IMR-90 (cell line): ENCODE measurements at regions not wholly inside any gene's neighbourhood (a gene's known extent, or its start where the extent isn't known, plus 50 kb on each side); places are given as distances from the start of the nearest gene placed in this dataset.

Experiments used
- ATAC-seq: fragments of 200-7000 bp; cut with Tn5 transposase; 2 replicates; pipeline ENCODE4 v1.9.1; 2020; ENCODE audit warnings: low read depth, mild to moderate bottlenecking, moderate library complexity
- BruUV-seq: library from RNA; stranded (reverse); fragments of 400-500 nt; replicated peaks from 2 replicates; lab custom pipeline; 2021; lab: Mats Ljungman, UMichigan
- CTCF ChIA-PET: fragments of 300-600 bp; formaldehyde crosslinking; extraction: SDS; loops from one replicate; lab custom pipeline; 2021; ENCODE audit warnings: antibody characterized with exemption; lab: Yijun Ruan, JAX
- POLR2A ChIA-PET: fragments of 300-600 bp; sonication (Branson Sonifier 250); formaldehyde crosslinking; loops from one replicate; lab custom pipeline; 2022; ENCODE audit warnings: antibody characterized with exemption; ENCODE audit not compliant: unreplicated experiment; lab: Charles Lee
- DNase-seq: peaks from one replicate; pipeline ENCODE4 v3.0.0; 2013
- H2AFZ ChIP-seq: replicated peaks from 2 replicates; pipeline ENCODE3; 2013; ENCODE audit warnings: low read length, mild to moderate bottlenecking; ENCODE audit not compliant: poor library complexity
- H2AK5ac ChIP-seq: 2 replicates; pipeline ENCODE4 v1.6.1; 2013; ENCODE audit warnings: low read depth, low read length, inconsistent platforms
- H2AK9ac ChIP-seq: replicated peaks from 2 replicates; pipeline ENCODE3; 2013; ENCODE audit warnings: mild to moderate bottlenecking, low read depth, low read length, moderate library complexity; ENCODE audit not compliant: poor library complexity
- H2BK120ac ChIP-seq: 2 replicates; pipeline ENCODE4 v1.6.1; 2013; ENCODE audit warnings: low read depth, low read length, inconsistent platforms
- H2BK15ac ChIP-seq: 3 replicates; pipeline ENCODE4 v1.6.1; 2013; ENCODE audit warnings: low read depth, low read length, inconsistent platforms
- H2BK20ac ChIP-seq: 2 replicates; pipeline ENCODE4 v1.6.1; 2013; ENCODE audit warnings: low read depth, mild to moderate bottlenecking, inconsistent platforms, low read length, moderate library complexity
- H2BK5ac ChIP-seq: 2 replicates; pipeline ENCODE4 v1.6.1; 2013; ENCODE audit warnings: mild to moderate bottlenecking, low read depth, low read length, inconsistent platforms; ENCODE audit not compliant: poor library complexity, severe bottlenecking
- H3K14ac ChIP-seq: replicated peaks from 2 replicates; pipeline ENCODE4 v1.6.1; 2013; ENCODE audit warnings: low read depth, low read length, inconsistent platforms
- H3K18ac ChIP-seq: 2 replicates; pipeline ENCODE4 v1.6.1; 2013; ENCODE audit warnings: low read depth, low read length, control low read depth
- H3K23ac ChIP-seq: 2 replicates; pipeline ENCODE4 v1.6.1; 2013; ENCODE audit warnings: low read depth, low read length, inconsistent platforms
- H3K27ac ChIP-seq: 2 replicates; pipeline ENCODE4 v1.5.1; 2013; ENCODE audit warnings: mild to moderate bottlenecking, control low read depth, low read length; ENCODE audit not compliant: insufficient read depth
- H3K27me3 ChIP-seq: 2 replicates; pipeline ENCODE4 v1.6.1; 2013; ENCODE audit warnings: low read length; ENCODE audit not compliant: control insufficient read depth, insufficient read depth
- H3K36me3 ChIP-seq: 2 replicates; pipeline ENCODE4 v1.6.1; 2013; ENCODE audit warnings: low read length, mixed read lengths; ENCODE audit not compliant: control insufficient read depth, insufficient read depth
- H3K4ac ChIP-seq: 2 replicates; pipeline ENCODE4 v1.6.1; 2013; ENCODE audit warnings: low read depth, low read length, inconsistent platforms
- H3K4me1 ChIP-seq: 2 replicates; pipeline ENCODE4 v1.6.1; 2013; ENCODE audit warnings: low read length, mixed read lengths; ENCODE audit not compliant: control insufficient read depth, insufficient read depth
- H3K4me2 ChIP-seq: 2 replicates; pipeline ENCODE4 v1.6.1; 2013; ENCODE audit warnings: low read depth, mild to moderate bottlenecking, control low read depth, low read length, moderate library complexity
- H3K4me3 ChIP-seq: 2 replicates; pipeline ENCODE4 v1.5.1; 2013; ENCODE audit warnings: low read depth, mild to moderate bottlenecking, control low read depth, low read length, moderate library complexity; ENCODE audit not compliant: insufficient read depth
- H3K56ac ChIP-seq: 2 replicates; pipeline ENCODE4 v1.6.1; 2013; ENCODE audit warnings: low read length, inconsistent platforms; ENCODE audit not compliant: insufficient read depth; ENCODE audit errors: extremely low read depth
- H3K79me1 ChIP-seq, 2 experiments: 2 replicates each; pipeline ENCODE4 v1.6.1; 2013; ENCODE audit warnings: low read length in 2 of 2, inconsistent platforms in 1 of 2, low read depth in 1 of 2
- H3K9ac ChIP-seq: 2 replicates; pipeline ENCODE4 v1.6.1; 2013; ENCODE audit warnings: low read depth, low read length, control low read depth
- H3K9me1 ChIP-seq: 2 replicates; pipeline ENCODE4 v1.6.1; 2013; ENCODE audit warnings: low read length, inconsistent platforms; ENCODE audit not compliant: insufficient read depth
- H3K9me3 ChIP-seq: 2 replicates; pipeline ENCODE4 v1.6.1; 2013; ENCODE audit warnings: low read length; ENCODE audit not compliant: control insufficient read depth, insufficient read depth
- H4K20me1 ChIP-seq: 2 replicates; pipeline ENCODE4 v1.6.1; 2013; ENCODE audit warnings: low read length, inconsistent platforms; ENCODE audit not compliant: insufficient read depth
- H4K5ac ChIP-seq: 2 replicates; pipeline ENCODE4 v1.6.1; 2013; ENCODE audit warnings: mild to moderate bottlenecking, low read depth, low read length, control low read depth
- H4K8ac ChIP-seq, 2 experiments: 2 replicates each; pipeline ENCODE4 v1.6.1; 2013; ENCODE audit warnings: low read depth in 2 of 2, low read length in 2 of 2, control low read depth in 1 of 2, inconsistent platforms in 1 of 2
- H4K91ac ChIP-seq: 2 replicates; pipeline ENCODE4 v1.6.1; 2013; ENCODE audit warnings: low read depth, low read length, inconsistent platforms; ENCODE audit not compliant: insufficient read depth
- RFX5 ChIP-seq: IDR thresholded peaks from 2 replicates; pipeline ENCODE4 v1.8.0; 2012; ENCODE audit warnings: low read depth, mild to moderate bottlenecking, low read length, moderate library complexity
- SMC3 ChIP-seq: fragments of 150-350 bp; IDR thresholded peaks from 2 replicates; pipeline ENCODE4 v1.6.1; 2016; ENCODE audit warnings: low read depth, mild to moderate bottlenecking, antibody characterized with exemption, low read length, moderate library complexity
- WGBS, 2 experiments: methylation state at CpG; one replicate each; pipeline versions ENCODE4 v1.1.5 to v1.1.7; 2013; ENCODE audit warnings: missing lambda C conversion rate in 2 of 2; ENCODE audit not compliant: insufficient read length in 1 of 2; ENCODE audit errors: extremely low coverage in 2 of 2; 5-methylcytosine and 5-hydroxymethylcytosine counted together
- dilution Hi-C: fragments of 300-500 bp; cut with HindIII; formaldehyde crosslinking; loops from one replicate; pipeline ENCODE4 v1.14.3; 2018; ENCODE audit warnings: low sequenced_read_pairs; ENCODE audit not compliant: unreplicated experiment
- in situ Hi-C: fragments of 300-500 bp; cut with MboI; formaldehyde crosslinking; loops from 3 replicates; pipeline ENCODE4 v1.14.3; 2019; ENCODE audit warnings: low sequenced_read_pairs, inconsistent platforms, mixed read lengths
- intact Hi-C: fragments of 100-400 bp; cut with micrococcal nuclease; formaldehyde crosslinking; loops from 2 replicates; pipeline ENCODE4 v1.10.0; 2022
- TF ChIP-seq, protein P1 (sequence below): fragments of 150-350 bp; IDR thresholded peaks from 2 replicates; pipeline ENCODE4 v1.6.1; 2016; ENCODE audit warnings: low read depth, mild to moderate bottlenecking, low read length, moderate library complexity, borderline replicate concordance
- TF ChIP-seq, protein P2 (sequence below): fragments of 150-350 bp; IDR thresholded peaks from 2 replicates; pipeline ENCODE4 v1.6.1; 2017; ENCODE audit warnings: mild to moderate bottlenecking, antibody characterized with exemption, low read length, low read depth

- H2AK5ac ChIP-seq, result no peak overlapping the region
- no peak overlapping the region for H3K18ac ChIP-seq
- TF ChIP-seq, protein P1, sequence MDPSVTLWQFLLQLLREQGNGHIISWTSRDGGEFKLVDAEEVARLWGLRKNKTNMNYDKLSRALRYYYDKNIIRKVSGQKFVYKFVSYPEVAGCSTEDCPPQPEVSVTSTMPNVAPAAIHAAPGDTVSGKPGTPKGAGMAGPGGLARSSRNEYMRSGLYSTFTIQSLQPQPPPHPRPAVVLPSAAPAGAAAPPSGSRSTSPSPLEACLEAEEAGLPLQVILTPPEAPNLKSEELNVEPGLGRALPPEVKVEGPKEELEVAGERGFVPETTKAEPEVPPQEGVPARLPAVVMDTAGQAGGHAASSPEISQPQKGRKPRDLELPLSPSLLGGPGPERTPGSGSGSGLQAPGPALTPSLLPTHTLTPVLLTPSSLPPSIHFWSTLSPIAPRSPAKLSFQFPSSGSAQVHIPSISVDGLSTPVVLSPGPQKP, result no peak
- TF ChIP-seq RFX5, result no peak
- no peak for TF ChIP-seq SMC3
- TF ChIP-seq, protein P2, sequence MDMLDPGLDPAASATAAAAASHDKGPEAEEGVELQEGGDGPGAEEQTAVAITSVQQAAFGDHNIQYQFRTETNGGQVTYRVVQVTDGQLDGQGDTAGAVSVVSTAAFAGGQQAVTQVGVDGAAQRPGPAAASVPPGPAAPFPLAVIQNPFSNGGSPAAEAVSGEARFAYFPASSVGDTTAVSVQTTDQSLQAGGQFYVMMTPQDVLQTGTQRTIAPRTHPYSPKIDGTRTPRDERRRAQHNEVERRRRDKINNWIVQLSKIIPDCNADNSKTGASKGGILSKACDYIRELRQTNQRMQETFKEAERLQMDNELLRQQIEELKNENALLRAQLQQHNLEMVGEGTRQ, result no peak
- H3K9me1 ChIP-seq, result no peaks in the 10 kb centered on the region
- H3K27ac ChIP-seq, result no peak overlapping the region
- no peak overlapping the region for H2BK20ac ChIP-seq
- no peak overlapping the region for H3K23ac ChIP-seq
- no peak overlapping the region for H3K14ac ChIP-seq
- no peak overlapping the region for H3K4me3 ChIP-seq
- no peak overlapping the region for H3K9ac ChIP-seq
- no peaks in the 10 kb centered on the region for H4K20me1 ChIP-seq
- DNase-seq (no peak), ATAC-seq (no peak)
- H3K79me1 ChIP-seq, result no peaks in the 10 kb centered on the region
- no peaks in the 10 kb centered on the region for H3K9me3 ChIP-seq
- ChIA-PET CTCF (no interaction called here), POLR2A (no interaction called here)
- H3K4ac ChIP-seq, result no peak overlapping the region
- no peak overlapping the region for H2AK9ac ChIP-seq
- H3K36me3 ChIP-seq, result no peaks in the 10 kb centered on the region
- H3K4me1 ChIP-seq, result no peaks in the 10 kb centered on the region
- BruUV-seq, result no TSS peak
- no peak overlapping the region for H4K91ac ChIP-seq
- H4K5ac ChIP-seq, result no peak overlapping the region
- dilution Hi-C loops, result no loop called here
- WGBS, 2 experiments, result 8% methylated on average over 2 of the region's 8 CpGs; no CpG with 5 or more reads in 1 of the 2 experiments
- H2BK5ac ChIP-seq, result no peak overlapping the region
- H4K8ac ChIP-seq, result no peak overlapping the region
- peaks cover 1% of the 10 kb centered on the region; the same call in 1 of the 2 replicates for H3K27me3 ChIP-seq
- no peak overlapping the region for H2BK15ac ChIP-seq
- no peak overlapping the region for H3K56ac ChIP-seq
- no peak overlapping the region for H2AFZ ChIP-seq
- in situ Hi-C loops, result no loop called here
- H3K4me2 ChIP-seq, result no peak overlapping the region
- H2BK120ac ChIP-seq, result no peak overlapping the region
- intact Hi-C loops, result no loop called here
Measured at GRCh38 chr1:30125021-30125820, 598.2 kb downstream of the MATN1 start.
